ENCODE measurements at regions not wholly inside any gene's neighbourhood (a gene's known extent, or its start where the extent isn't known, plus 50 kb on each side); places are given as distances from the start of the nearest gene placed in this dataset.
"Not testable (repeated sequence)": the region's sequence is repeated elsewhere in the genome, so short reads cannot be mapped to it uniquely, and the experiment has no call there.

DNA sequence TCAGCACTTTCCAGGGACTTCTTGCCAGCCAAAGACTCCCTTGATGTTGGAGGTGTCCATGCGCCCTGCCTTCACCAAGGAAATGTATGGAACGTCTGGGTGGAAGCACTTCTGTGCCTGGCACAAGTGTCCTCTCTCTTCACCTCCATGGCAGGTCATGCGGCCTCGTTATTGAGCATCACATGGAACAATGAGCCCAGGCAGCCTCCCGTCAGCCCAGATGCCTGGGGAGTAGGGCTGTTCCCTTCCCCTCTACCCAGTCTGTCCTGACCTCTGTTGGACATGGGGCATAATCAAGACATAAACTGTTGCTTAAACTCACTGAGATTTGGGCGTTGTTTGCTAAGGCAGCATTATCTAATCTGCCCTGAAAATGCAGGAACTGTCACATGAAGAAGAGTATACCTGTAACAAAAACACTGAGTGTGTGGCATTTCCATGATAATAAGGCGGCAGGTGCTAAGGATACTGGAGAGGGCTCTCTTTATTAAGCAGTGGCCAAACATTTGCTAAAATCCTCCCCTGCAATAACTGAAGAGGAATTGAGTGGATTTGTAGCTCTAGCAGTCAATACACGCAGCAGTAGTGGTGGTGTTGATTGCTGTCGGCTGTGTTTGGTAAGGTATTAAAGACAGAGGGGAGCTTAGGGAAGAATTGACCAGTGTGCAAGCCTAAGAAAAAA is 338.2 kb upstream of the ATP10A start:
- peaks cover 7% of the 10 kb centered on the region for H3K27me3 Mint-ChIP-seq
- no peaks in the 10 kb centered on the region for H3K36me3 Mint-ChIP-seq

DNA sequence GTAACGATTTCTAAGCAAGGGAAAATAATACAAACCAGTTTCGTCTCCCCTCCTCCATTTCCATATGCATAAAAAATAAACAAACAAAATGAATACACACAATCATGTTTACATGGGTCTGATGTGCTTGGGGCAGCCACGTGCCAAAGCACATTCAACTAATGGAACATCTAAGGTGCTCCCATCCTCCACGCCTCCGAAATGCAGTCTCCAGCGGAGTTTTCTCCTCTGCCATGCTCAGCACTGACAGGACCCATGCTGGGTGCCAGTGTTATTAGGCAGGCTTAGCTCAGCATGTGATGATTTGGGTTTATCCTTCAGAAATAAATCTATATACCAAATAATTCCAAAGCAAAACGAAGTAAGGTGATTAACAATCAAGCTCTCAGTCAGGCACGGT is 337.3 kb upstream of the ATP10A start:
- no peak overlapping the region for H3K4me3 Mint-ChIP-seq
- no peaks in the 10 kb centered on the region for H3K9me3 Mint-ChIP-seq
- H3K27ac Mint-ChIP-seq = no peak overlapping the region
- H3K27me3 Mint-ChIP-seq = peaks cover 7% of the 10 kb centered on the region
- DNase-seq = no peak
- H3K36me3 Mint-ChIP-seq = no peaks in the 10 kb centered on the region
- H3K4me1 Mint-ChIP-seq = no peaks in the 10 kb centered on the region

More for the DNA sequence above, 338.2 kb upstream of the ATP10A start:
- no peak for DNase-seq
- Mint-ChIP-seq H3K4me1 (no peaks in the 10 kb centered on the region), H3K27ac (no peak overlapping the region), H3K4me3 (no peak overlapping the region), H3K9me3 (no peaks in the 10 kb centered on the region)

DNA sequence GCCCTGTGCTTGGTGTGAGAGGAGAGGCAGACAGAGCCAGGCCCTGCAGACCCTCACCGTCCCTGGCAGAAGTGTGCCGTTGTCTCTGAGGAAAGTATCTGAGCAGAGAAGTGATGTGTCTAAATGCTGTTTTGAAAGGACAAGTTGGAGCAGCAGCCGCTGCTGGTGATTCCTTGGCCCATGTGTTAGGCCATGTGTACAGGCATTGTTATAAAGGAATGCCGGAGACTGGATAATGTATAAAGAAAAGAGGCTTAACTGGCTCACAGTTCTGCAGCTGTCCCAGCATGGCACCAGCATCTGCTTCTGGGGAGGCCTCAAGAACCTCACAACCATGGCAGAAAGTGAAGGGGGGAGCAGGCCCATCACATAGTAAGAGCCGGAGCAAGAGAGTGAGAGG is 334.6 kb upstream of the ATP10A start:
- no peak overlapping the region for H3K4me3 Mint-ChIP-seq

DNA sequence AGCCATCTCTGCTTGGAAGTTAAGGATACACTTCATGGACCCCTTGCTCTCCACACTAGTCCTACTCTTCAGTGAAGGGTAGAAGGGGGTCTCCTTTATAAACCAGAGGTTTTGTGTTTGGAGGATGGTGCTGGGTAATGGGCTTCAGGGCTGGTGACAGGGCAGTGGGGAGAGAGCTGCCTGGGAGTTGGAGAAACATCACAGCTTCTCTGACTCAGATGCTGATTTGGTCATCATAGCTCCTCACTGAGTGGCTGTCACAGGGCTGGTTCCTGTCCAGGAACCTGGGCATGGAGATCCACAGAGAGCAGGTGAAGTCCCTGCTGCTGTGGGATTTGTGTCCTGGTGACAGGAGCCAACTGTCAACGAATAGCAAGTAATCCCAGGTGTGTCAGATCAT is 333.9 kb upstream of the ATP10A start:
- Mint-ChIP-seq H3K27me3 (peaks cover 4% of the 10 kb centered on the region), H3K9me3 (no peaks in the 10 kb centered on the region), H3K4me3 (no peak overlapping the region), H3K36me3 (no peaks in the 10 kb centered on the region), H3K27ac (no peak overlapping the region), H3K4me1 (no peaks in the 10 kb centered on the region)
- DNase-seq = no peak

More for the DNA sequence above, 334.6 kb upstream of the ATP10A start:
- no peaks in the 10 kb centered on the region for H3K9me3 Mint-ChIP-seq
- H3K27ac Mint-ChIP-seq = no peak overlapping the region
- DNase-seq = no peak
- no peaks in the 10 kb centered on the region for H3K36me3 Mint-ChIP-seq
- H3K27me3 Mint-ChIP-seq = peaks cover 4% of the 10 kb centered on the region
- H3K4me1 Mint-ChIP-seq = no peaks in the 10 kb centered on the region

DNA sequence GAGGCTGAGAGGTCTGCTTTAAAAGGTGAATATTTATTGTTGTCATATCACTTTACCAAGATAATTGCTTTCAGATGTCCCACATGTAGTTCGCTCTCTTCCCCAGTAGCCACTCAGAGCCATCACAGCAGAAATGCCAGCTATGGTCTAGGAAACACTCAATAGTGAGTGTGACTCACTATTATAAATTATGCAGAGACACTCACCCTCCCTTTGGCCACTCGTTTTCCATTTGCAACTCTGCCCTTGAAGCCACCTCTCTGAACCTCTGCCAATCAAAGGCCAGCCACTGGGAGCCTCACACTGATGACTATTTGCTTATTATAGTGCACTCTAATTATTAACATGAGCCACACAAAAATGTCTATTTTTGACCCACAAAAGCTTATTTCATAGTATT is 328.1 kb upstream of the ATP10A start:
- H3K27me3 Mint-ChIP-seq = no peaks in the 10 kb centered on the region
- no peaks in the 10 kb centered on the region for H3K4me1 Mint-ChIP-seq
- no peak overlapping the region for H3K27ac Mint-ChIP-seq
- H3K9me3 Mint-ChIP-seq = no peaks in the 10 kb centered on the region
- no peak overlapping the region for H3K4me3 Mint-ChIP-seq
- no peaks in the 10 kb centered on the region for H3K36me3 Mint-ChIP-seq
- no peak for DNase-seq

DNA sequence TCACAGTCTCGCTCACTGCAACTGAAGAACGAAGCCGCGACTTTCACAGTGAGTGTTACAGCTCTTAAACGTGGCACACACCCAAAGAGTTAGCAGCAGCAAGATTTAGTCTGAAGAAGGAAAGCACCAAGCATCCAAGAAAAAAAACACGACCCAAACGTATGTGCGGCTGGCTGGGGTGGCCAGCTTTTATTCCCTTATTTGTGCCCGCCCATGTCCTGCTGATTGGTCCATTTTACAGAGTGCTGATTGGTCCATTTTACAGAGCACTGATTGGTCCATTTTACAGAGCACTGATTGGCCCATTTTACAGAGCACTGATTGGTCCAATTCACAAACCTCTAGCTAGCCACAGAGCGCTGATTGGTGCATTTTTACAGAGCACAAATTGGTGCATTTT is 323.0 kb upstream of the ATP10A start:
- not testable (repeated sequence) for H3K36me3 Mint-ChIP-seq, H3K27me3 Mint-ChIP-seq, H3K4me1 Mint-ChIP-seq, H3K27ac Mint-ChIP-seq, DNase-seq, H3K4me3 Mint-ChIP-seq, H3K9me3 Mint-ChIP-seq

DNA sequence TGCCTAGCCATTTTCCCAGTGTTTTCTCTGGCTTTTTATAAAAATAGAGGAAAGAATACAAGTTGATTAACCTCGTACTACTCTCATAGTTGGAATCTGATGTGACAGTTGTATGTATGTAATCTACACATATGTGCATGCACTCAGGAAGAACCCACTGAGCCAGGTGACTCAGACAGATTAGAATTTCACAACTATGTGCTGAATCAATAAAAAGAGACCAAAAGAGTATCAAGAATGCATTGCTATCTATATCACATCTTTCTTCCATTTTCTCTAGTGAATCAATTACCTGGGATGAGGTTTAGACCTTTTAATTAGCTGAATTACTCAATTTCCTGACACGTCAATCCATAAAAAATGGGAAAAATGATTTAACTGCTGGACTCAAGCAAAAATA is 319.3 kb upstream of the ATP10A start:
- H3K36me3 Mint-ChIP-seq = no peaks in the 10 kb centered on the region
- H3K27ac Mint-ChIP-seq = no peak overlapping the region
- H3K4me1 Mint-ChIP-seq = no peaks in the 10 kb centered on the region

DNA sequence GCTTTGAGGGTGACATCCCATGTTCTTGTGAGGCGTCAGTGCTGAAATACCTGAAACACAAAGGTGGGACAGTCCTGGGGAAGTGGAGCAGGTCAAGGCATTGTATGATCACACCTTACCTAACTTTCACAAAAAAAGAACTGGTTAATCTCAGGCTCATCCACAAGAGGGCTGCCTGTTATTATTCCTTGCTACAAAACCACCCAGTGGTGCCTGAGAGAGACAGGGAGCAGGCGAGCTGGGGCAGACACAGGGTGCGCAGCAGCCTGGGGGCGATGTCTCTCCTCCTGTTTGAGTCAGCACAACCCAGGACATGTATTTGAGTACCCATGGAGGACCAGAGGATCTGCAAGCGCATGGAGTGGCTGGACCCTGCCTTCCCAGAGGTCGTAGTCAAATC is 316.8 kb upstream of the ATP10A start:
- Mint-ChIP-seq H3K4me3 (no peak overlapping the region), H3K27ac (no peak overlapping the region), H3K27me3 (peaks cover 7% of the 10 kb centered on the region), H3K4me1 (no peaks in the 10 kb centered on the region), H3K36me3 (no peaks in the 10 kb centered on the region), H3K9me3 (no peaks in the 10 kb centered on the region)
- no peak for DNase-seq

More for the DNA sequence above, 319.3 kb upstream of the ATP10A start:
- Mint-ChIP-seq H3K9me3 (no peaks in the 10 kb centered on the region), H3K27me3 (peaks cover 7% of the 10 kb centered on the region), H3K4me3 (no peak overlapping the region)
- DNase-seq = no peak

DNA sequence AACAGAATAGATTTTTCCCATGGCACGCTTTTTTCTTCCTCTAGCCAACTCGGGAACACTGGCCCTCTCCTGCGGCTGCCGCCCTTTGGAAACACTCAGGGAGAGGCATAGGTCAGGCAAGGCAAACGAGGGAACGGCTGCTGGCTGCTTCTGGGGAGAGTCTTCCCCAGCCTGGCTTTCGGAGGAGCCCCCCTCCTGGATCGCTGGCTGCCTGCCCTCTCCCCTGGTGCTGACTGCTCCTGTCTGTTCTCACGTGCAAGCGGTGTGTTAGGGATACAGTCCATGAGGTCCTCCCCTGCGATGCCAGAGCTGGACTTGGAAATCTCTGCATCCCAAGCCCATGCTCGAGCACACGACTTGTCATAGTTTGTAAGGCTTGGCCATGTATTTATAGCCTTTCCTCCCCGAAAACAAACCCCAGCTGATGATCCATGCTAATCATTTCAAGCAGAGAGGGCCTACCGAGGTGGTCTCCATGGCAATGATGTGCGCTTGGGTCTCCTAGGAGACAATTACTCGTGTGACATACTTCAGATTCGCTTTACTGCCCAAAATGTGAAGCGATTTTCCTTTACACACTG is 315.6 kb upstream of the ATP10A start:
- Mint-ChIP-seq H3K27me3 (peaks cover 7% of the 10 kb centered on the region), H3K36me3 (no peaks in the 10 kb centered on the region), H3K4me3 (no peak overlapping the region), H3K9me3 (no peaks in the 10 kb centered on the region), H3K4me1 (no peaks in the 10 kb centered on the region), H3K27ac (no peak overlapping the region)
- DNase-seq = no peak

DNA sequence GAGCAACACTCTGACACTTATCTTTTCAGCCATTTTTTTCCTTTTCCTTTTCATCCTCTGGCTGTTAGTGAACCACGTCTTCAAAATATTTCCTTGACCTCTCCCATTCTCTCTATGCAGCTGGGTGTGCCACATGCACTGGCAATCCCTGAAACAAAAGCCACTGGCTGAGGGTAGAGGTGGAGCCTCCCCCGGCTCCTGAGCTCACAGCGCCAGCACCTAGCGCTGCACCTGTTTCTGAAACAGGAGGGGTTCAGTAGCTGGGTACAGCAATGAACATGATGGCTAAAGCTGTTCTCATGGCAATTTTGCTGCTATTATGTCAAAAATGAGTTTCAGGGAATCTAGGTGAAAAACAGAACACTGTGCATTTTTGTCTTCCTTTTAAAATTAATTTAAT is 314.7 kb upstream of the ATP10A start:
- H3K4me1 Mint-ChIP-seq = no peaks in the 10 kb centered on the region

DNA sequence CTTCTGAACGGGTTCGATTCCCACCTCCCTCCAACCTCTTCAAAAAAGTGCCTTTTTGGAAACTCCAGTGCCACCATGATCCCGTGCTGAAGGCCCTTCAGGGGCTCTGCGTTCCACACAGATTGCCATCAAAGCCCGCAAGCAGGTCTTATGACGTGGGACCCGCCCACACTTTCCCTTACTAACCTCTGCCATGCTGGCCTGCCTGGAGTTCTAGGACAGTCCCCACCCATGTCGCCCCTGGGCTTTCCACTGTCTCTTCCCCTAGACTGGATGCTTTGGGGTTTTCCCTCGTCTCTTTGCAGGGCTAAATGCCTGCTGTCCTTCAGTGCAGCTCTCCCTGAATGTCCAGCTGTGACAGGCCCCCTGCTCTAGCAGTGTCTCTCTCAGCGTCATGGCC is 313.7 kb upstream of the ATP10A start:
- no peaks in the 10 kb centered on the region for H3K9me3 Mint-ChIP-seq
- no peak overlapping the region for H3K27ac Mint-ChIP-seq
- no peak for DNase-seq
- H3K4me3 Mint-ChIP-seq = no peak overlapping the region
- H3K36me3 Mint-ChIP-seq = no peaks in the 10 kb centered on the region
- H3K4me1 Mint-ChIP-seq = no peaks in the 10 kb centered on the region
- peaks cover 7% of the 10 kb centered on the region for H3K27me3 Mint-ChIP-seq

More for the DNA sequence above, 314.7 kb upstream of the ATP10A start:
- no peaks in the 10 kb centered on the region for H3K36me3 Mint-ChIP-seq
- no peak for DNase-seq
- H3K4me3 Mint-ChIP-seq = no peak overlapping the region
- H3K9me3 Mint-ChIP-seq = no peaks in the 10 kb centered on the region
- no peak overlapping the region for H3K27ac Mint-ChIP-seq
- H3K27me3 Mint-ChIP-seq = peaks cover 7% of the 10 kb centered on the region

DNA sequence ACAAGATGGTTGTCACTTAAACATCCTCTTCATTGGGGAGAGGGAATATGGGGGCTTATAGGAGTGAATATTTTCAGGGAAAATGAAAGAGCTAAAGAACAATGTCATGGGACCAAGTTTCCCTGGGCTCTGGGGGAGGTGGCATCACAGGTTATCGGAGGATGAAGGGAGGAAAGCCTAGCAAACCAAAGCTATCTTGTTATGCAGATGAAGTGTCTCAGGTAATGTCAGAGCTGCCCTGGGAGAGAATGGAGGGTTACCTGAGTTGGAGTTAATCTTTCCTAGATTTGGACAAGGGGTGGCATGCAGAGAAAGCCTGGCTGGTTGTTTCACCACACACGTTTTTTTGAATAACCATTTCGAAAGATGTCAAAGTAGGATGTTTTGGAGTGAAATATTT is 308.1 kb upstream of the ATP10A start:
- H3K36me3 Mint-ChIP-seq = no peaks in the 10 kb centered on the region
- no peaks in the 10 kb centered on the region for H3K27me3 Mint-ChIP-seq
- H3K4me1 Mint-ChIP-seq = no peaks in the 10 kb centered on the region
- H3K4me3 Mint-ChIP-seq = no peak overlapping the region
- no peaks in the 10 kb centered on the region for H3K9me3 Mint-ChIP-seq
- DNase-seq = no peak
- H3K27ac Mint-ChIP-seq = no peak overlapping the region

DNA sequence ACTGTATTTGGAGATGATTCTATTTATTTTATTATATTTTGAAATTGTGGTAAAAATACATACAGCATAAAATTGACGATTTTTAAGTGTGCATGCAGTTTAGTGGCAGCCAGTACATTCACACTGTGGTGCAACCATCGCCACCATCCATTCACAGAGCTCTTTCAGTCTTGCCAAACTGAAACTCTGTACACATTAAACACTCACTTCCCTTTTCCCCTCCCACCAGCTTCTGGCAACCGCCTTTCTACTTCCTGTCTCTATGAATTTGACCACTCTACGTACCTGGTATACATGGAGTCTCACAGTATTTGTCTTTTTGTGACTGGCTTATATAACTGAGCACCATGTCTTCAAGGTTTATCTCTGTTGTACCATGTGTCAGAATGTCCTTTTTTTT is 303.3 kb upstream of the ATP10A start:
- H3K36me3 Mint-ChIP-seq = no peaks in the 10 kb centered on the region
- DNase-seq = no peak
- no peak overlapping the region for H3K27ac Mint-ChIP-seq

DNA sequence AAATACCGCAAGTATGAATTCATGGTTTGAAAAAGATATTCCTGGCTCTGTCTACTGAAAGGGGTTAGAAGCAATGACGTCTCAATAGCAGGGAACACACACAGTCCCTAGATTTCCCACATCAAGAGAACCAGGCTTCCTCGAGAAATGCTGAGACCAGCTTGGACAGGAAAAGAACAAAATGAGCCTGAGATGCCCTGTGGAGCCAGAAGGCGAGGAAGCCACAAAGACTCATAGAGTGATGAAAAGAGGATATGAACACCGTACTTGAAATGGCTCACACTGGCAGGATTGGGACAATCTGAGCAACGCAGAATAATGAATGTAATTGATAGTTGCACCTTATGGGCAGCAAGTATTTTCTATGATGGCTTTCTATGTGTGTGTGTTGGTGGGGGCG is 302.4 kb upstream of the ATP10A start:
- H3K4me3 Mint-ChIP-seq = no peak overlapping the region
- no peak for DNase-seq
- no peaks in the 10 kb centered on the region for H3K9me3 Mint-ChIP-seq
- peaks cover 18% of the 10 kb centered on the region for H3K27me3 Mint-ChIP-seq
- H3K36me3 Mint-ChIP-seq = no peaks in the 10 kb centered on the region
- H3K4me1 Mint-ChIP-seq = no peaks in the 10 kb centered on the region
- H3K27ac Mint-ChIP-seq = no peak overlapping the region

More for the DNA sequence above, 303.3 kb upstream of the ATP10A start:
- Mint-ChIP-seq H3K9me3 (no peaks in the 10 kb centered on the region), H3K4me3 (no peak overlapping the region), H3K4me1 (no peaks in the 10 kb centered on the region), H3K27me3 (peaks cover 11% of the 10 kb centered on the region)

DNA sequence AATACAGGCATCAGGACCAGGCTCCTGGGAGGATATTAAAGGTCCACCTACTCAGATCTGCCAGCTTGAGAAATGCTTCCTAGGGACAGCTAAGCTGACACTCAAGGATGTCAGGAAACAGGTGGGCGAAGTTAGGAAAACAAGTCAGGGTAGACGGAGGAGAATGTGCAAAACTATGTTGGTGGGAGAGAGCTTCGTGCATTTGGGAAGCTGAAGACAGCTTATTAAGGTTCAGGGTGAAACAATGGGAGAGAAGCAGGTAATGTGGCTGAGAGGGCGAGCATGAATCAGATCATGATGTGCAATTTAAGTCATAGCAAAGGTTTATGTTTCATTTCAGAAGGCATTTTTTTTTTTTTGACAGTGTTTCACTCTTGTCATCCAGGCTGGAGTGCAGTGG is 297.2 kb upstream of the ATP10A start:
- Mint-ChIP-seq H3K4me3 (no peak overlapping the region), H3K9me3 (no peaks in the 10 kb centered on the region), H3K36me3 (no peaks in the 10 kb centered on the region), H3K4me1 (no peaks in the 10 kb centered on the region), H3K27me3 (peaks cover 32% of the 10 kb centered on the region), H3K27ac (no peak overlapping the region)
- no peak for DNase-seq

DNA sequence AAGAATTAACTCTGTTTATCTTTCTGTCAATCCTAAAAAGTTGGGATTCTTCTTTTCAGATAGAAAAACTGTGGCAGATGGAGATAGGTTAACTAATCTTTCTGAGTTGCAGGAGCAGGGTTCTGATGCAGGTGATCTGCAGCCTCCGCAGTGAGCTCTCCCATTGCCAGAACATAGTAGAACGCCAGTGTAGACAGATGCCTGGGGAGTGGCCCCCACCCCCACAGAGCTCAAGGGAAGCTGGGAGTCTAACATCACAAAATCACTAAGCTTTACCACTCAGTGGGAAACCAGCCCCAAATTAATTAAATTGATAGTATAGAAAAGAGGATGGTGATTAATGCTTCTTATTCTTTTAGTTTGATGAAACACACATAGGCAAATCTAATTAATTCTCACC is 295.0 kb upstream of the ATP10A start:
- Mint-ChIP-seq H3K4me3 (no peak overlapping the region), H3K27me3 (peaks cover 31% of the 10 kb centered on the region), H3K9me3 (peaks cover 14% of the 10 kb centered on the region), H3K27ac (no peak overlapping the region), H3K36me3 (no peaks in the 10 kb centered on the region), H3K4me1 (no peaks in the 10 kb centered on the region)
- DNase-seq = no peak

Measured in activated naive CD8-positive, alpha-beta T cell treated with anti-CD3 and anti-CD28 coated beads for 36 hours (primary cell).